PC-9 (cell line): ENCODE measurements at regions not wholly inside any gene's neighbourhood (a gene's known extent, or its start where the extent isn't known, plus 50 kb on each side); places are given as distances from the start of the nearest gene placed in this dataset.

Source experiments
- CTCF ChIP-seq: fragments of 200-600 bp; sonication (generic); conservative IDR thresholded peaks from 2 replicates; pipeline ENCODE4 v1.6.1; 2017; ENCODE audit warnings: mixed run types, antibody characterized with exemption, mild to moderate bottlenecking, moderate library complexity
- EZH2 ChIP-seq: fragments of 200-600 bp; sonication (generic); IDR thresholded peaks from 2 replicates; pipeline ENCODE4 v1.8.0; 2017; ENCODE audit warnings: antibody characterized with exemption, low read depth

GRCh38 chr3:163562625-163563024 lies 1515.7 kb downstream of the SI start:
- TF ChIP-seq CTCF (no peak), EZH2 (no peak)
